ENCODE measurements at regions not wholly inside any gene's neighbourhood (a gene's known extent, or its start where the extent isn't known, plus 50 kb on each side); places are given as distances from the start of the nearest gene placed in this dataset.
"Not testable (repeated sequence)": the region's sequence is repeated elsewhere in the genome, so short reads cannot be mapped to it uniquely, and the experiment has no call there.

DNA sequence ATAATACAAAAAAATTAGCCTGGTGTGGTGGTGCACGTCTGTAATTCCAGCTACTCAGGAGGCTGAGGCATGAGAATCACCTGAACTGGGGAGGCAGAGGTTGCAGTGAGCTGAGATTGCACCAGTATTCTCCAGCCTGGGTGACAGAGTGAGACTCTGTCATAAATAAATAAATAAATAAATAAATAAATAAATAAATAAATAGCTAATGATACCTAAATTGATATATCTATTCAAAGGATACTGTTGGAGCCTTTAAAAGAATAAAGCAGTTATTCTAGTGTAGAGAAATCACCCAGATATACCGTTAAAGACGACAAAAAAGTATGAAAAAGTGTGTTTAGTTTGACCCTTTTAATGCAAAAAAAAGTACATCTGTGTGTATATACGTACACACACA lies 155.6 kb downstream of the TXNL1 start:
- TF ChIP-seq, protein P1, sequence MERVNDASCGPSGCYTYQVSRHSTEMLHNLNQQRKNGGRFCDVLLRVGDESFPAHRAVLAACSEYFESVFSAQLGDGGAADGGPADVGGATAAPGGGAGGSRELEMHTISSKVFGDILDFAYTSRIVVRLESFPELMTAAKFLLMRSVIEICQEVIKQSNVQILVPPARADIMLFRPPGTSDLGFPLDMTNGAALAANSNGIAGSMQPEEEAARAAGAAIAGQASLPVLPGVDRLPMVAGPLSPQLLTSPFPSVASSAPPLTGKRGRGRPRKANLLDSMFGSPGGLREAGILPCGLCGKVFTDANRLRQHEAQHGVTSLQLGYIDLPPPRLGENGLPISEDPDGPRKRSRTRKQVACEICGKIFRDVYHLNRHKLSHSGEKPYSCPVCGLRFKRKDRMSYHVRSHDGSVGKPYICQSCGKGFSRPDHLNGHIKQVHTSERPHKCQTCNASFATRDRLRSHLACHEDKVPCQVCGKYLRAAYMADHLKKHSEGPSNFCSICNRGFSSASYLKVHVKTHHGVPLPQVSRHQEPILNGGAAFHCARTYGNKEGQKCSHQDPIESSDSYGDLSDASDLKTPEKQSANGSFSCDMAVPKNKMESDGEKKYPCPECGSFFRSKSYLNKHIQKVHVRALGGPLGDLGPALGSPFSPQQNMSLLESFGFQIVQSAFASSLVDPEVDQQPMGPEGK (CRISPR knock-in tag; IDR thresholded peaks at IDR 0.05; ENCODE audit: borderline replicate concordance) = not testable (repeated sequence)
- TF ChIP-seq RARB (CRISPR knock-in tag; IDR thresholded peaks at IDR 0.05); ARNTL (CRISPR knock-in tag; IDR thresholded peaks at IDR 0.05; ENCODE audit: borderline replicate concordance, low read depth); ZFP3 (CRISPR knock-in tag; IDR thresholded peaks at IDR 0.05); TCF4 (CRISPR knock-in tag; IDR thresholded peaks at IDR 0.05; ENCODE audit: borderline replicate concordance); ISL1 (CRISPR knock-in tag; IDR thresholded peaks at IDR 0.05); PPARA (CRISPR knock-in tag; IDR thresholded peaks at IDR 0.05; ENCODE audit: borderline replicate concordance); ZNF70 (CRISPR knock-in tag; IDR thresholded peaks at IDR 0.05); ZNF565 (CRISPR knock-in tag; conservative IDR thresholded peaks at IDR 0.05; ENCODE audit: low read depth); BACH2 (CRISPR knock-in tag; IDR thresholded peaks at IDR 0.05; ENCODE audit: borderline replicate concordance); GLIS3 (CRISPR knock-in tag; IDR thresholded peaks at IDR 0.05): not testable (repeated sequence)
- TF ChIP-seq, protein P2, sequence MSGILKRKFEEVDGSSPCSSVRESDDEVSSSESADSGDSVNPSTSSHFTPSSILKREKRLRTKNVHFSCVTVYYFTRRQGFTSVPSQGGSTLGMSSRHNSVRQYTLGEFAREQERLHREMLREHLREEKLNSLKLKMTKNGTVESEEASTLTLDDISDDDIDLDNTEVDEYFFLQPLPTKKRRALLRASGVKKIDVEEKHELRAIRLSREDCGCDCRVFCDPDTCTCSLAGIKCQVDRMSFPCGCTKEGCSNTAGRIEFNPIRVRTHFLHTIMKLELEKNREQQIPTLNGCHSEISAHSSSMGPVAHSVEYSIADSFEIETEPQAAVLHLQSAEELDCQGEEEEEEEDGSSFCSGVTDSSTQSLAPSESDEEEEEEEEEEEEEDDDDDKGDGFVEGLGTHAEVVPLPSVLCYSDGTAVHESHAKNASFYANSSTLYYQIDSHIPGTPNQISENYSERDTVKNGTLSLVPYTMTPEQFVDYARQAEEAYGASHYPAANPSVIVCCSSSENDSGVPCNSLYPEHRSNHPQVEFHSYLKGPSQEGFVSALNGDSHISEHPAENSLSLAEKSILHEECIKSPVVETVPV (CRISPR knock-in tag; IDR thresholded peaks at IDR 0.05) = not testable (repeated sequence)

Measured in SK-N-SH treated with all-trans-retinoic acid at 6 μM for 48 hours (cell line).